Peyer's patch (tissue), 4 donors: ENCODE measurements at regions not wholly inside any gene's neighbourhood (a gene's known extent, or its start where the extent isn't known, plus 50 kb on each side); places are given as distances from the start of the nearest gene placed in this dataset.

ENCODE experiments used
- DNase-seq, 3 donors: peaks; one replicate each; pipeline ENCODE4 v3.0.0-alpha.2; 2017 to 2019
- H3K27ac ChIP-seq, 4 donors: fragments of 200-600 bp; sonication (generic); one replicate each; pipeline ENCODE4 v1.5.1; 2016 to 2019
- H3K27me3 ChIP-seq, 2 donors: fragments of 200-600 bp; sonication (generic); one replicate each; pipeline ENCODE4 v1.5.1; 2019
- H3K36me3 ChIP-seq, 3 donors: fragments of 200-600 bp; sonication (generic); one replicate each; pipeline ENCODE4 v1.5.1; 2016 to 2019
- H3K4me1 ChIP-seq, 4 donors: fragments of 200-600 bp; sonication (generic); one replicate each; pipeline ENCODE4 v1.5.1; 2016 to 2019
- H3K4me3 ChIP-seq, 4 donors: fragments of 200-600 bp; sonication (generic); 1 replicate in 3 of 4; 2 replicates in 1 of 4; pipeline ENCODE4 v1.5.1; 2016 to 2019; ENCODE audit warnings: mild to moderate bottlenecking in 1 of 4
- H3K9me3 ChIP-seq, 4 donors: fragments of 200-600 bp; sonication (generic); one replicate each; pipeline ENCODE4 v1.5.1; 2016 to 2019; ENCODE audit warnings: mild to moderate bottlenecking in 1 of 4
- CTCF ChIP-seq, 6 experiments: fragments of 450-650 bp in 4 of 6; fragments of 200-600 bp in 2 of 6; sonication (generic) in 1 of 6; IDR thresholded peaks; one replicate each; pipeline ENCODE4 v1.5.1; 2017 to 2019; ENCODE audit warnings: antibody characterized with exemption in 6 of 6, mild to moderate bottlenecking in 3 of 6, moderate library complexity in 1 of 6
- POLR2A ChIP-seq, 2 donors: fragments of 450-650 bp; IDR thresholded peaks; one replicate each; pipeline ENCODE4 v1.5.1; 2017; ENCODE audit warnings: antibody characterized with exemption in 2 of 2, mild to moderate bottlenecking in 2 of 2, moderate library complexity in 2 of 2

GRCh38 chr4:20341134-20341738 lies 89.5 kb downstream of the SLIT2 start:
- Histone ChIP-seq H3K27ac (no peak overlapping the region), H3K9me3 (no peaks in the 10 kb centered on the region), H3K4me1 (no peaks in the 10 kb centered on the region), H3K27me3 (no peaks in the 10 kb centered on the region), H3K4me3 (no peak overlapping the region), H3K36me3 (no peaks in the 10 kb centered on the region)
- no peak for DNase-seq
- TF ChIP-seq POLR2A (IDR thresholded peaks at IDR 0.05) (no peak), CTCF (IDR thresholded peaks at IDR 0.05) (no peak)

- no peaks in the 10 kb centered on the region for H3K27me3 ChIP-seq
- no peak overlapping the region for H3K27ac ChIP-seq
- TF ChIP-seq CTCF (IDR thresholded peaks at IDR 0.05) (no peak), POLR2A (IDR thresholded peaks at IDR 0.05) (no peak)
- no peaks in the 10 kb centered on the region for H3K36me3 ChIP-seq
- DNase-seq, result no peak
- no peak overlapping the region for H3K4me3 ChIP-seq
- H3K4me1 ChIP-seq, result no peaks in the 10 kb centered on the region
- no peaks in the 10 kb centered on the region for H3K9me3 ChIP-seq
Observed at GRCh38 chr4:20347531-20347930, 95.8 kb downstream of the SLIT2 start.

- no peak for TF ChIP-seq CTCF (IDR thresholded peaks at IDR 0.05)
- TF ChIP-seq POLR2A (IDR thresholded peaks at IDR 0.05), result no peak
- no peak for DNase-seq
- Histone ChIP-seq H3K4me1 (no peaks in the 10 kb centered on the region), H3K4me3 (no peak overlapping the region), H3K9me3 (no peaks in the 10 kb centered on the region), H3K27me3 (no peaks in the 10 kb centered on the region), H3K27ac (no peak overlapping the region), H3K36me3 (no peaks in the 10 kb centered on the region)
Observed at GRCh38 chr4:20348411-20348810, 96.7 kb downstream of the SLIT2 start.

- Histone ChIP-seq H3K27ac (no peak overlapping the region), H3K36me3 (no peaks in the 10 kb centered on the region), H3K9me3 (no peaks in the 10 kb centered on the region), H3K27me3 (no peaks in the 10 kb centered on the region), H3K4me3 (no peak overlapping the region), H3K4me1 (no peaks in the 10 kb centered on the region)
- no peak for TF ChIP-seq CTCF (IDR thresholded peaks at IDR 0.05)
- no peak for TF ChIP-seq POLR2A (IDR thresholded peaks at IDR 0.05)
- no peak for DNase-seq
Observed at GRCh38 chr4:20351360-20352162, 99.9 kb downstream of the SLIT2 start.

GRCh38 chr4:20352163-20352431 lies 100.4 kb downstream of the SLIT2 start:
- no peak for DNase-seq
- H3K27me3 ChIP-seq, result no peaks in the 10 kb centered on the region
- H3K4me3 ChIP-seq, result no peak overlapping the region
- no peaks in the 10 kb centered on the region for H3K4me1 ChIP-seq
- no peak overlapping the region for H3K27ac ChIP-seq
- TF ChIP-seq POLR2A (IDR thresholded peaks at IDR 0.05) (no peak), CTCF (IDR thresholded peaks at IDR 0.05) (no peak)
- H3K36me3 ChIP-seq, result no peaks in the 10 kb centered on the region
- H3K9me3 ChIP-seq, result no peaks in the 10 kb centered on the region
